GM12892 (cell line): ENCODE measurements at regions not wholly inside any gene's neighbourhood (a gene's known extent, or its start where the extent isn't known, plus 50 kb on each side); places are given as distances from the start of the nearest gene placed in this dataset.

ENCODE experiments used
- POLR2A ChIP-seq: IDR thresholded peaks from 2 replicates; pipeline ENCODE4 v1.6.1; 2011; ENCODE audit warnings: low read depth, low read length, control low read depth
- POLR2AphosphoS5 ChIP-seq: IDR thresholded peaks from 2 replicates; pipeline ENCODE4 v1.6.1; 2011; ENCODE audit warnings: low read depth, low read length, control low read depth

- TF ChIP-seq POLR2AphosphoS5, result no peak
- TF ChIP-seq POLR2A, result no peak
Observed at GRCh38 chr2:2808551-2809058, 477.5 kb upstream of the MYT1L start.
